Duodenal mucosa (tissue), 2 donors: ENCODE measurements at regions not wholly inside any gene's neighbourhood (a gene's known extent, or its start where the extent isn't known, plus 50 kb on each side); places are given as distances from the start of the nearest gene placed in this dataset.

Experiments used
- H3K27ac ChIP-seq: one replicate; pipeline ENCODE4 v1.7.0; 2013; ENCODE audit warnings: low read depth, low read length
- H3K27me3 ChIP-seq, 2 donors: one replicate each; pipeline ENCODE4 v1.7.0; 2013; ENCODE audit warnings: low read length in 2 of 2, control low read depth in 1 of 2; ENCODE audit not compliant: insufficient read depth in 2 of 2, control insufficient read depth in 1 of 2
- H3K36me3 ChIP-seq, 2 donors: one replicate each; pipeline ENCODE4 v1.7.0; 2013; ENCODE audit warnings: low read length in 2 of 2, control low read depth in 1 of 2; ENCODE audit not compliant: insufficient read depth in 2 of 2, control insufficient read depth in 1 of 2
- H3K4me1 ChIP-seq, 2 donors: one replicate each; pipeline ENCODE4 v1.7.0; 2013; ENCODE audit warnings: low read length in 2 of 2, control low read depth in 1 of 2; ENCODE audit not compliant: insufficient read depth in 2 of 2, control insufficient read depth in 1 of 2
- H3K4me3 ChIP-seq, 2 donors: one replicate each; pipeline ENCODE4 v1.7.0; 2013; ENCODE audit warnings: low read length in 2 of 2, low read depth in 1 of 2
- H3K9ac ChIP-seq, 2 donors: one replicate each; pipeline ENCODE4 v1.7.0; 2013; ENCODE audit warnings: low read length in 2 of 2, low read depth in 1 of 2
- H3K9me3 ChIP-seq, 2 donors: one replicate each; pipeline ENCODE4 v1.7.0; 2013; ENCODE audit warnings: low read length in 2 of 2, control low read depth in 1 of 2; ENCODE audit not compliant: control insufficient read depth in 1 of 2

DNA sequence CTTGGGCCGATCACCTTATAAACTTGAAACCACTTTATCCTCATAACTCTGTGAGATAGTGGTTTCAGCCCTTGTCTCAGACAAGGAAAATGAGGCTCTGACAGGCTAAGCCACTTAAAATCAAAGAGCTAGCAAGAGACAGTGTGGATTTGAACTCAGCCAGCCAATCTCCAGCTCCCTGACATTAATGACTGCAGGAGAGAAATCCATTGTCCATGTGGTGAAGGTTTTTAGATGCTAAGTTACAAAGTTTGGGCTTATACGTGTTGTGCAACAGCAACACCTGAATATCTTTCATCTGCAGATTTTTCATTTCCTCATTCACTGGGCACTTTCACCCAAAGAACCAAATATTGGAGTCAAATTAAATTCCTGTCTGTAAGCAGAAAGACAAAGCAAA is 501.3 kb downstream of the GRIN2A start:
- Histone ChIP-seq H3K27ac (no peak overlapping the region), H3K9me3 (peaks cover 2 to 8% of the 10 kb centered on the region in 2 donors), H3K4me1 (no peaks in the 10 kb centered on the region)

DNA sequence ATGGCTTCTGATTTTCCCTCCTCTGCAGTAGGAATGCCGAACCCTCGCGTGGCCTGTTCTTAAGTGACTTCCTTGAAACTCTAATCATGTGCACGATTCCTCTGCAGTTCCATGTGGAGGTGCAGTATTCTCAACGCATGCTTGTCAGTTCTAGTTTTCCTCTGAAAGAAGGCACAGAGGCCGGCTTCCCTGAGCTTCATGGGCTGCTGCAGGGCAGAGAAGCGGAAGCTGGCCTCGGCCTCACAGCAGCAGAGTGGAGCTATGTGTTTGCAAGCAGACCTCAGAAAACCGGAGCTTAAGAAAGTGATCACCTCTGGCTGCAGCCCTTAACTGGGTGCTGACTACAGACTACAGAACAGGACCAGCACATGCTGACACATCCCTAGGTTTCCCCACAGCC is 500.7 kb downstream of the GRIN2A start:
- Histone ChIP-seq H3K9ac (no peak overlapping the region), H3K27ac (no peak overlapping the region), H3K36me3 (no peaks in the 10 kb centered on the region), H3K4me1 (no peaks in the 10 kb centered on the region), H3K4me3 (no peak overlapping the region), H3K27me3 (no peaks in the 10 kb centered on the region), H3K9me3 (peaks cover 2 to 8% of the 10 kb centered on the region in 2 donors)

More for the DNA sequence above, 501.3 kb downstream of the GRIN2A start:
- Histone ChIP-seq H3K9ac (no peak overlapping the region), H3K27me3 (no peaks in the 10 kb centered on the region), H3K36me3 (no peaks in the 10 kb centered on the region), H3K4me3 (no peak overlapping the region)

DNA sequence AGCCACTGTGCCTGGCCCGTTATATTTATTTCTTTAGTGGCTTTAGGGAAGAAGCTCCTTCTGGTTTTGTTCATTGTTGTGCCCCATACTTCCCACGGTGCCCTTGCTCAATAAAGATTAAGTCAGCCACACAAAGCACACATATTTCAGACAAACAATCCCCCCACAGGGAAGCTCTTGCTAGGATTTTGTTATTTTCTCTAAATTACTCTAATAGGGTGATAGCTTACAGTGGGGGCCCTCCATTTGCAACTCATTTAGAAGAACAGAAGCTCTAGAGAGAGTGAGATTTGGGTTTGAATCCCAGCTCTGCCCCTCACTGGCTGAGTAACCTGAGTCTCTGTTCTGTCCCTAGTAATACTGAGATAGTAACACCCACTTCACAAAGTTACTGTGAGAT is 499.9 kb downstream of the GRIN2A start:
- Histone ChIP-seq H3K27me3 (no peaks in the 10 kb centered on the region), H3K9ac (no peak overlapping the region), H3K4me1 (no peaks in the 10 kb centered on the region), H3K27ac (no peak overlapping the region), H3K9me3 (peaks cover 2 to 8% of the 10 kb centered on the region in 2 donors), H3K4me3 (no peak overlapping the region), H3K36me3 (no peaks in the 10 kb centered on the region)

DNA sequence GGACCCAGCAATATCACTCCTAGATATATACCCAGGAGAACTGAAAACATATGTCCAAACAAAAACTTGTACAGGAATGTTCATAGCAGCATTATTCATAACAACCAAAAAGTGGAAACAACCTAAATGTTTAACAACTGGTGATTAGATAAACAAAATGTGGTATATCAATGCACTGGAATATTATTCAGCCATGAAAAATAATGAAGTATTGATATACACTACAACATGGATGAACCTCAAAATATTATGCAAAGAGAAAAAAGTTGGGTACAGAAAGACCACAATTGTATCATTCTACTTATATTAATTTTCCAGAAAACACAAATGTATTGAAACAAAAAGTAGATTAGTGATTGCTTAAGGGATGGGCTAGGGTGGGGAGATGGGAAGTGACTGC is 498.6 kb downstream of the GRIN2A start:
- Histone ChIP-seq H3K27me3 (no peaks in the 10 kb centered on the region), H3K9me3 (peaks cover 2 to 8% of the 10 kb centered on the region in 2 donors), H3K4me3 (no peak overlapping the region), H3K36me3 (no peaks in the 10 kb centered on the region), H3K4me1 (no peaks in the 10 kb centered on the region), H3K27ac (no peak overlapping the region), H3K9ac (no peak overlapping the region)

DNA sequence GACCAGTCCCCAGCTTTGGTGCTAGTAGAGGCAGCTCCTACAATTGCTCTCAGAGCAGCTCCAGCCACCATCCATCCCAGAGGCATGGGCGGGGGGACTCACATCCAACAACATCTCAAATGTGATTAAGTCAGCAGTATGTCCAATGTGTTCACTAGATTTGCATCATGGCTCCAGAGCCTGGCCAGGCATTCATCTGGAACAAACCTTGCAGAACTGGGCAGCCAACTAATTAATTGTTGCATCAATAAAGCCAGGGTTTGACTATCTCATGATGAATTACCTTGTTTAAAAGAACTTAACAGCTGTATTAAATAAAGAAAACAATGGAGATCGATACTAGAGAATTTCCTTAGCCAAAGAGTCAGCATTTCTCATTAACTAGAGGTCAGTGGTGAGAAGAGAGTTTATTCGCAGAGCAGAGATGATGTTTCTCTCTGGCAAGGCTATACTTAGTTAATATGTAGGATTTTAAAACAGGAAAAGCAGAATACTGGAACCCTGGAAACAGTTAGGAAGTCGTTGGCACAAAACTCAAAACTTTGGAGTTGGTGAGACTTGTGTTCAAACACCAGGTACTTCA is 494.4 kb downstream of the GRIN2A start:
- Histone ChIP-seq H3K36me3 (no peaks in the 10 kb centered on the region), H3K4me1 (no peaks in the 10 kb centered on the region), H3K9me3 (peaks cover 2 to 8% of the 10 kb centered on the region in 2 donors), H3K27ac (no peak overlapping the region), H3K4me3 (no peak overlapping the region), H3K9ac (no peak overlapping the region), H3K27me3 (no peaks in the 10 kb centered on the region)

DNA sequence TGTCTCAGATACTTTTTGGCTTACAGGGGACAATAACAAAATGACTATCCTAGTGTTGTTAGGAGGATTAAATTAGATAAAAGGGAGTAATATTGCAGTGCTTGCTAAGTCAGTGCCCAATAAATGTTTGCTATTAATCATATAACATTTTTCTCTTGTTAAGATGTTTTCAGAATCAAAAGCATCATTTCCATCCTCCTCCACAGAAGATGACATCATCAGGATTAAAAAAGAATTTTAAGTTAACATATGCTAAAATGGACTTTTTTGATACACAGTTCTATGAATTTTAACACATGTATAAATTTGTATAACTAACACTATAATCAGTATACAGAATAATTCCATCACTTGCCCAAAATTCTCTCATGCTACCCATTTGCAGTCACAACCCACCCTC is 492.6 kb downstream of the GRIN2A start:
- H3K9me3 ChIP-seq: no peaks in the 10 kb centered on the region
- no peak overlapping the region for H3K4me3 ChIP-seq
- H3K27me3 ChIP-seq: no peaks in the 10 kb centered on the region
- no peak overlapping the region for H3K9ac ChIP-seq
- H3K4me1 ChIP-seq: no peaks in the 10 kb centered on the region
- no peak overlapping the region for H3K27ac ChIP-seq
- H3K36me3 ChIP-seq: no peaks in the 10 kb centered on the region

DNA sequence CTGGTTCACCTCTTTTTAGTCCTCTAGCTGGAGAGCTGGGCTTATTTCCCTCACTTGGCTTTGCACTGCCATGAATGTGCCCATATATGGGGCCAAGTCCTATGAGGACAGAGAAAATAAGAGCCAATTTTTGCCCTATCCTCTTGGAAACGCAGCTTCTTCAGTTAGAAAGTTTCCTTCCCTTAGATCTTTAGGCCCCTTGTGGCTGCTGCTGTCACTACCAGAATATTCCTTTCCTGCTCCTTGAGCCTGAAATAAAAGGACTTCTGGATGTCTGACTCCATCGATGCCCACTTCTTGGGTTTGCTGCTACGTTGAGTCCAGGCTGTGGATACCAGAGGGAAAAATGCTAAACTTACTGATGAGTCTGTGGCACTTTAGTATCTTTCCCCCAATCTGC is 487.1 kb downstream of the GRIN2A start:
- Histone ChIP-seq H3K27me3 (no peaks in the 10 kb centered on the region), H3K9ac (no peak overlapping the region), H3K27ac (no peak overlapping the region), H3K4me1 (no peaks in the 10 kb centered on the region), H3K9me3 (no peaks in the 10 kb centered on the region), H3K36me3 (no peaks in the 10 kb centered on the region), H3K4me3 (no peak overlapping the region)
